SK-N-SH (cell line): ENCODE measurements at regions not wholly inside any gene's neighbourhood (a gene's known extent, or its start where the extent isn't known, plus 50 kb on each side); places are given as distances from the start of the nearest gene placed in this dataset.

ENCODE experiments used
- CTCF ChIA-PET: fragments of 300-600, 350-600 bp; formaldehyde crosslinking; extraction: SDS; loops from one replicate; lab custom pipeline; 2021; lab: Yijun Ruan, JAX
- POLR2A ChIA-PET: fragments of 350-600 bp; sonication (Branson Sonifier 250); formaldehyde crosslinking; extraction: SDS; loops from one replicate; lab custom pipeline; 2020; ENCODE audit warnings: antibody characterized with exemption, inconsistent platforms; lab: Yijun Ruan, JAX
- DNase-seq: peaks from one replicate; pipeline ENCODE4 v3.0.0; 2012
- H2AFZ ChIP-seq: fragments of 200-600 bp; sonication (generic); 2 replicates; pipeline ENCODE4 v1.8.1; 2016; ENCODE audit warnings: antibody characterized with exemption, mild to moderate bottlenecking, low read depth
- H3F3A ChIP-seq: fragments of 200-600 bp; sonication (generic); replicated peaks from 2 replicates; pipeline ENCODE3; 2016; ENCODE audit warnings: antibody characterized with exemption, mild to moderate bottlenecking; ENCODE audit not compliant: insufficient read depth
- H3K27ac ChIP-seq, 2 experiments: fragments of 200-500 bp in 1 of 2; fragments of 200-600 bp in 1 of 2; sonication (Bioruptor generic) in 1 of 2; sonication (generic), shearing (Covaris generic) in 1 of 2; 2 replicates each; pipeline versions ENCODE4 v1.5.1 to v1.6.1; 2014 to 2016; ENCODE audit warnings: low read depth in 2 of 2, inconsistent platforms in 1 of 2, low read length in 1 of 2, mild to moderate bottlenecking in 1 of 2, mixed read lengths in 1 of 2
- H3K27me3 ChIP-seq: fragments of 200-600 bp; sonication (generic), shearing (Covaris generic); 2 replicates; pipeline ENCODE4 v1.6.1; 2016; ENCODE audit warnings: mixed run types; ENCODE audit not compliant: insufficient read depth
- H3K36me3 ChIP-seq, 2 experiments: fragments of 200-500 bp in 1 of 2; fragments of 200-600 bp in 1 of 2; sonication (Bioruptor generic) in 1 of 2; sonication (generic) in 1 of 2; replicated peaks in 1 of 2; 2 replicates each; pipeline versions ENCODE3 to v1.5.1; 2014 to 2016; ENCODE audit warnings: low read length in 1 of 2, mild to moderate bottlenecking in 1 of 2; ENCODE audit not compliant: insufficient read depth in 2 of 2, control insufficient read depth in 1 of 2
- H3K4me1 ChIP-seq, 2 experiments: fragments of 200-500 bp in 1 of 2; fragments of 200-600 bp in 1 of 2; sonication (Bioruptor generic) in 1 of 2; sonication (generic), shearing (Covaris generic) in 1 of 2; 2 replicates each; pipeline versions ENCODE4 v1.5.1 to v1.6.1; 2014 to 2016; ENCODE audit warnings: low read depth in 1 of 2, low read length in 1 of 2, mixed run types in 1 of 2; ENCODE audit not compliant: insufficient read depth in 2 of 2, control insufficient read depth in 1 of 2
- H3K4me2 ChIP-seq: fragments of 200-600 bp; sonication (generic), shearing (Covaris generic); 2 replicates; pipeline ENCODE4 v1.6.1; 2017; ENCODE audit warnings: mixed run types
- H3K4me3 ChIP-seq, 2 experiments: fragments of 200-500 bp in 1 of 2; fragments of 200-600 bp in 1 of 2; sonication (Bioruptor generic) in 1 of 2; sonication (generic), shearing (Covaris generic) in 1 of 2; 2 replicates each; pipeline versions ENCODE4 v1.5.1 to v1.8.1; 2014 to 2016; ENCODE audit warnings: low read depth in 2 of 2, inconsistent platforms in 1 of 2, low read length in 1 of 2, mild to moderate bottlenecking in 1 of 2, mixed read lengths in 1 of 2, moderate library complexity in 1 of 2
- H3K79me2 ChIP-seq: fragments of 200-600 bp; sonication (generic); 2 replicates; pipeline ENCODE4 v1.8.1; 2017; ENCODE audit warnings: mild to moderate bottlenecking; ENCODE audit not compliant: insufficient read depth
- H3K9ac ChIP-seq: fragments of 200-600 bp; sonication (generic); 2 replicates; pipeline ENCODE4 v1.6.1; 2017; ENCODE audit warnings: mixed run types
- H3K9me2 ChIP-seq: fragments of 200-600 bp; sonication (generic); 2 replicates; pipeline ENCODE4 v1.6.1; 2017; ENCODE audit warnings: mixed run types
- H3K9me3 ChIP-seq: fragments of 200-600 bp; sonication (generic); 2 replicates; pipeline ENCODE4 v1.6.1; 2017; ENCODE audit warnings: mixed run types, mild to moderate bottlenecking, moderate library complexity
- H4K20me1 ChIP-seq: fragments of 200-600 bp; sonication (generic); 2 replicates; pipeline ENCODE4 v1.6.1; 2017; ENCODE audit warnings: mild to moderate bottlenecking, mixed run types; ENCODE audit not compliant: insufficient read depth
- ELF1 ChIP-seq: IDR thresholded peaks from 2 replicates; pipeline ENCODE4 v1.4.0; 2012
- EZH2phosphoT487 ChIP-seq: fragments of 200-600 bp; sonication (generic); IDR thresholded peaks from 2 replicates; pipeline ENCODE4 v1.6.1; 2017; ENCODE audit warnings: low read depth, mixed run types, mild to moderate bottlenecking, antibody characterized with exemption, moderate library complexity, borderline replicate concordance
- FOXJ3 ChIP-seq: sonication (generic); formaldehyde crosslinking; IDR thresholded peaks from 2 replicates; pipeline ENCODE4 v1.5.1; 2020; ENCODE audit warnings: mild to moderate bottlenecking, missing genetic modification reagents
- GATA2 ChIP-seq: sonication (generic); formaldehyde crosslinking; IDR thresholded peaks from 2 replicates; pipeline ENCODE4 v1.5.0; 2020; ENCODE audit warnings: mild to moderate bottlenecking, missing genetic modification reagents
- JUND ChIP-seq: IDR thresholded peaks from 2 replicates; pipeline ENCODE4 v1.4.0; 2012
- MEF2A ChIP-seq: IDR thresholded peaks from 2 replicates; pipeline ENCODE4 v1.4.0; 2012; ENCODE audit warnings: low read depth, borderline replicate concordance
- NFIC ChIP-seq: IDR thresholded peaks from 2 replicates; pipeline ENCODE4 v1.4.0; 2012; ENCODE audit warnings: borderline replicate concordance
- NRF1 ChIP-seq: IDR thresholded peaks from 2 replicates; pipeline ENCODE4 v1.6.1; 2012; ENCODE audit warnings: low read depth, mild to moderate bottlenecking, low read length
- RCOR1 ChIP-seq: fragments of 150-350 bp; IDR thresholded peaks from 2 replicates; pipeline ENCODE4 v1.6.1; 2017; ENCODE audit warnings: antibody characterized with exemption, low read length
- TAF1 ChIP-seq: IDR thresholded peaks from 2 replicates; pipeline ENCODE4 v1.6.1; 2012; ENCODE audit warnings: low read depth, mild to moderate bottlenecking, low read length, moderate library complexity, borderline replicate concordance
- TCF12 ChIP-seq: IDR thresholded peaks from 2 replicates; pipeline ENCODE4 v1.4.0; 2012
- TEAD4 ChIP-seq: IDR thresholded peaks from 2 replicates; pipeline ENCODE4 v1.4.0; 2012; ENCODE audit warnings: mild to moderate bottlenecking, borderline replicate concordance; ENCODE audit not compliant: insufficient read depth
- YY1 ChIP-seq: IDR thresholded peaks from 2 replicates; pipeline ENCODE4 v1.4.0; 2012; ENCODE audit warnings: low read depth, mild to moderate bottlenecking
- whole genome bisulfite sequencing: methylation state at CpG from one replicate; pipeline ENCODE4 v1.1.6; 2017; ENCODE audit warnings: low lambda C conversion rate; 5-methylcytosine and 5-hydroxymethylcytosine counted together
- TF ChIP-seq, protein P1 (sequence below): IDR thresholded peaks from 2 replicates; pipeline ENCODE4 v1.4.0; 2012; ENCODE audit warnings: low read depth, borderline replicate concordance
- TF ChIP-seq, protein P2 (sequence below): IDR thresholded peaks from 2 replicates; pipeline ENCODE4 v1.6.1; 2012; ENCODE audit warnings: mild to moderate bottlenecking, low read depth, low read length, moderate library complexity
- TF ChIP-seq, protein P3 (sequence below): IDR thresholded peaks from 2 replicates; pipeline ENCODE4 v1.4.0; 2012; ENCODE audit warnings: low read depth
- TF ChIP-seq, protein P4 (sequence below): fragments of 150-350 bp; IDR thresholded peaks from 2 replicates; pipeline ENCODE4 v1.6.1; 2017; ENCODE audit warnings: antibody characterized with exemption, low read length, low read depth, borderline replicate concordance
- TF ChIP-seq, protein P5 (sequence below): IDR thresholded peaks from 2 replicates; pipeline ENCODE4 v1.4.0; 2012; ENCODE audit warnings: low read depth, borderline replicate concordance

DNA sequence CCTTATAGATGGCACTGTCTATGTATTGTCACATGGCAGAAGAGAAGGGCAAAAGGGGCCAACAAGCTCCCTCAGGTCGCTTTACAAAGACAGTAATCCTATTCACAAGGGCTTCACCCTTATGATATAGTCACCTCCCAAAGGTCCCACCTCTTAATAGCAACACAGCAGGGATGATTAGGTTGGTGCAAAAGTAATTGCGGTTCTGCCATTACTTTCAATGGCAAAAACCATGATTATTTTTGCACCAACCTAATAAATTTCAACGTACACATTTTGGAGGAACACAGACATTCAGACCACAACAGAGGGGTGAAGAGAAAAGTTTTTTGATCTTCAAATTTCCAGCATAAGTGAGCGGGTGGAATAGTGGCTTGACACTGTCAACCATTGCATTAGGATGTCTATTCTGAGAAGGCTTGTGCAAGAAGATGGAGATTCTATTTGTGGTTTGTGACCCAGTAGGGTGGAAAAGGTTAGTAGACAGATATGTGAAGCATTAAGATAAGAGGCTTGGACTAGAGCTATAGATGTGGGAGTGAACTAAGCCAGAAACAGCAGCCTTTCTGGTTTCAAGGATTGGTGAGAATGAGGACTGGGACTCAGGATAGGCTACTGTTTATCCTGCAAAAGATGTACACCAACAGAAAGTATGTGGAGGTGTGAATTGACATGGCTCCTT is 75.5 kb upstream of the CPSF6 start:
- ChIA-PET POLR2A (no interaction called here), CTCF (interaction anchor here (0.8 to 1.5 kb wide), 4 partner anchors 8 to 43 kb away, joined by 3 to 5 read pairs (median 4); no protein-coding TSS in a partner anchor)
- no peak overlapping the region for H3K9ac ChIP-seq
- H3K4me3 ChIP-seq, result no peak overlapping the region
- H2AFZ ChIP-seq, result no peak overlapping the region
- TF ChIP-seq FOXJ3 (CRISPR knock-in tag), result no peak
- TF ChIP-seq GATA2 (CRISPR knock-in tag), result no peak
- TF ChIP-seq TEAD4, result no peak
- no peak for TF ChIP-seq NFIC
- TF ChIP-seq RCOR1, result no peak
- TF ChIP-seq, protein P1, sequence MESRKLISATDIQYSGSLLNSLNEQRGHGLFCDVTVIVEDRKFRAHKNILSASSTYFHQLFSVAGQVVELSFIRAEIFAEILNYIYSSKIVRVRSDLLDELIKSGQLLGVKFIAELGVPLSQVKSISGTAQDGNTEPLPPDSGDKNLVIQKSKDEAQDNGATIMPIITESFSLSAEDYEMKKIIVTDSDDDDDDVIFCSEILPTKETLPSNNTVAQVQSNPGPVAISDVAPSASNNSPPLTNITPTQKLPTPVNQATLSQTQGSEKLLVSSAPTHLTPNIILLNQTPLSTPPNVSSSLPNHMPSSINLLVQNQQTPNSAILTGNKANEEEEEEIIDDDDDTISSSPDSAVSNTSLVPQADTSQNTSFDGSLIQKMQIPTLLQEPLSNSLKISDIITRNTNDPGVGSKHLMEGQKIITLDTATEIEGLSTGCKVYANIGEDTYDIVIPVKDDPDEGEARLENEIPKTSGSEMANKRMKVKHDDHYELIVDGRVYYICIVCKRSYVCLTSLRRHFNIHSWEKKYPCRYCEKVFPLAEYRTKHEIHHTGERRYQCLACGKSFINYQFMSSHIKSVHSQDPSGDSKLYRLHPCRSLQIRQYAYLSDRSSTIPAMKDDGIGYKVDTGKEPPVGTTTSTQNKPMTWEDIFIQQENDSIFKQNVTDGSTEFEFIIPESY, result no peak
- TF ChIP-seq TAF1, result no peak
- no peak for TF ChIP-seq EZH2phosphoT487
- H4K20me1 ChIP-seq, result no peaks in the 10 kb centered on the region
- H3K27ac ChIP-seq, result no peak overlapping the region
- DNase-seq, result no peak
- no peak overlapping the region for H3K4me2 ChIP-seq
- H3K9me3 ChIP-seq, result no peaks in the 10 kb centered on the region
- H3F3A ChIP-seq, result no peaks in the 10 kb centered on the region
- no peaks in the 10 kb centered on the region; a peak in 1 of 4 replicates for H3K4me1 ChIP-seq
- WGBS, result 51% methylated on average over 4 of the region's 4 CpGs
- H3K79me2 ChIP-seq, result no peaks in the 10 kb centered on the region
- no peaks in the 10 kb centered on the region for H3K27me3 ChIP-seq
- no peaks in the 10 kb centered on the region for H3K36me3 ChIP-seq
- H3K9me2 ChIP-seq, result no peaks in the 10 kb centered on the region

DNA sequence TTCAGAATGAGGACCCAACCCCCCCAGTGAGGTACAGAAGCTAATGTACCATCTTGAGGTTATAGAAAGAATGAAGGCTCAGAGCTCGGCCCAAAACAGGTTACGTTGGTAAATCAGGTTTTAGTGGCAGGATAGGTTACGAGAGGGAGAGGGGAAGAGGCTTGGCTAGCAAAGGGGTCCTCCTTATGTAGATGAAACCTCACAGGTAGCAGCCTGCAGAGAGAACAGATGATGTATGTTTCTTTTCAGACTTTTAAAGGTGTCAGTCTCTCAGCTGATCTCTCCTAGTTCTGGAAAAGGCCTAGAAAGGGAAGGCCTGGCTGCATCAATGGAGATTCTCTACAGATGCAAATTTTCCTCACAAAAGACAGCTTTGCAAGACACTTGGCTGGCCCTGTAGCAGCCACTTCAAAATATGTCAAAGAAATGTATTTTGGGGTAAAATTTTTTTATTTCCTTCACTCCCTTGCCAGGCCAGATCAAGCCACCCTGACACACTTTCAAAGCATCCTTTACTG is 71.7 kb upstream of the CPSF6 start:
- Histone ChIP-seq H3K9ac (no peak overlapping the region), H3K27ac (no peak overlapping the region), H3F3A (no peaks in the 10 kb centered on the region), H3K4me3 (no peak overlapping the region), H4K20me1 (no peaks in the 10 kb centered on the region), H3K4me2 (no peak overlapping the region), H3K79me2 (no peaks in the 10 kb centered on the region), H2AFZ (no peak overlapping the region), H3K9me2 (no peaks in the 10 kb centered on the region), H3K36me3 (no peaks in the 10 kb centered on the region), H3K9me3 (no peaks in the 10 kb centered on the region), H3K4me1 (no peaks in the 10 kb centered on the region), H3K27me3 (no peaks in the 10 kb centered on the region)
- ChIA-PET CTCF (interaction anchor here (1.2 to 2.2 kb wide), 2 partner anchors 11 to 14 kb away, joined by 5 to 8 read pairs; no protein-coding TSS in a partner anchor), POLR2A (no interaction called here)
- TF ChIP-seq NRF1 (no peak), ELF1 (no peak), JUND (no peak), TCF12 (no peak), MEF2A (no peak), YY1 (no peak), EZH2phosphoT487 (no peak)
- TF ChIP-seq, protein P2, sequence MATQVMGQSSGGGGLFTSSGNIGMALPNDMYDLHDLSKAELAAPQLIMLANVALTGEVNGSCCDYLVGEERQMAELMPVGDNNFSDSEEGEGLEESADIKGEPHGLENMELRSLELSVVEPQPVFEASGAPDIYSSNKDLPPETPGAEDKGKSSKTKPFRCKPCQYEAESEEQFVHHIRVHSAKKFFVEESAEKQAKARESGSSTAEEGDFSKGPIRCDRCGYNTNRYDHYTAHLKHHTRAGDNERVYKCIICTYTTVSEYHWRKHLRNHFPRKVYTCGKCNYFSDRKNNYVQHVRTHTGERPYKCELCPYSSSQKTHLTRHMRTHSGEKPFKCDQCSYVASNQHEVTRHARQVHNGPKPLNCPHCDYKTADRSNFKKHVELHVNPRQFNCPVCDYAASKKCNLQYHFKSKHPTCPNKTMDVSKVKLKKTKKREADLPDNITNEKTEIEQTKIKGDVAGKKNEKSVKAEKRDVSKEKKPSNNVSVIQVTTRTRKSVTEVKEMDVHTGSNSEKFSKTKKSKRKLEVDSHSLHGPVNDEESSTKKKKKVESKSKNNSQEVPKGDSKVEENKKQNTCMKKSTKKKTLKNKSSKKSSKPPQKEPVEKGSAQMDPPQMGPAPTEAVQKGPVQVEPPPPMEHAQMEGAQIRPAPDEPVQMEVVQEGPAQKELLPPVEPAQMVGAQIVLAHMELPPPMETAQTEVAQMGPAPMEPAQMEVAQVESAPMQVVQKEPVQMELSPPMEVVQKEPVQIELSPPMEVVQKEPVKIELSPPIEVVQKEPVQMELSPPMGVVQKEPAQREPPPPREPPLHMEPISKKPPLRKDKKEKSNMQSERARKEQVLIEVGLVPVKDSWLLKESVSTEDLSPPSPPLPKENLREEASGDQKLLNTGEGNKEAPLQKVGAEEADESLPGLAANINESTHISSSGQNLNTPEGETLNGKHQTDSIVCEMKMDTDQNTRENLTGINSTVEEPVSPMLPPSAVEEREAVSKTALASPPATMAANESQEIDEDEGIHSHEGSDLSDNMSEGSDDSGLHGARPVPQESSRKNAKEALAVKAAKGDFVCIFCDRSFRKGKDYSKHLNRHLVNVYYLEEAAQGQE, result no peak
- TF ChIP-seq, protein P3, sequence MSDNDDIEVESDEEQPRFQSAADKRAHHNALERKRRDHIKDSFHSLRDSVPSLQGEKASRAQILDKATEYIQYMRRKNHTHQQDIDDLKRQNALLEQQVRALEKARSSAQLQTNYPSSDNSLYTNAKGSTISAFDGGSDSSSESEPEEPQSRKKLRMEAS, result no peak
- TF ChIP-seq, protein P4, sequence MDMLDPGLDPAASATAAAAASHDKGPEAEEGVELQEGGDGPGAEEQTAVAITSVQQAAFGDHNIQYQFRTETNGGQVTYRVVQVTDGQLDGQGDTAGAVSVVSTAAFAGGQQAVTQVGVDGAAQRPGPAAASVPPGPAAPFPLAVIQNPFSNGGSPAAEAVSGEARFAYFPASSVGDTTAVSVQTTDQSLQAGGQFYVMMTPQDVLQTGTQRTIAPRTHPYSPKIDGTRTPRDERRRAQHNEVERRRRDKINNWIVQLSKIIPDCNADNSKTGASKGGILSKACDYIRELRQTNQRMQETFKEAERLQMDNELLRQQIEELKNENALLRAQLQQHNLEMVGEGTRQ, result no peak
- TF ChIP-seq, protein P5, sequence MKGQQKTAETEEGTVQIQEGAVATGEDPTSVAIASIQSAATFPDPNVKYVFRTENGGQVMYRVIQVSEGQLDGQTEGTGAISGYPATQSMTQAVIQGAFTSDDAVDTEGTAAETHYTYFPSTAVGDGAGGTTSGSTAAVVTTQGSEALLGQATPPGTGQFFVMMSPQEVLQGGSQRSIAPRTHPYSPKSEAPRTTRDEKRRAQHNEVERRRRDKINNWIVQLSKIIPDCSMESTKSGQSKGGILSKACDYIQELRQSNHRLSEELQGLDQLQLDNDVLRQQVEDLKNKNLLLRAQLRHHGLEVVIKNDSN, result no peak
- WGBS, result 61% methylated on average over 3 of the region's 3 CpGs
- no peak for DNase-seq
